GM19467 (cell line): ENCODE measurements at regions not wholly inside any gene's neighbourhood (a gene's known extent, or its start where the extent isn't known, plus 50 kb on each side); places are given as distances from the start of the nearest gene placed in this dataset.

Source experiments
- ATAC-seq: cut with Tn5 transposase; IDR thresholded peaks from one replicate; pipeline ENCODE4 v1.9.1; 2021; ENCODE audit warnings: mild to moderate bottlenecking, moderate library complexity; ENCODE audit not compliant: unreplicated experiment

- ATAC-seq = no peak
These were observed 834.0 kb downstream of the MAFB start for GRCh38 chr20:39855056-39855455.

- peak; percentile 60 for ATAC-seq
These were observed 835.4 kb downstream of the MAFB start for GRCh38 chr20:39853636-39854035.

- ATAC-seq = no peak
These were observed 836.0 kb downstream of the MAFB start for GRCh38 chr20:39853050-39853449.

GRCh38 chr20:39851459-39851858 lies 837.6 kb downstream of the MAFB start:
- no peak for ATAC-seq

GRCh38 chr20:39850821-39851330 lies 838.2 kb downstream of the MAFB start:
- no peak for ATAC-seq

- no peak for ATAC-seq
These were observed 838.8 kb downstream of the MAFB start for GRCh38 chr20:39850246-39850645.

GRCh38 chr20:39849664-39850063 lies 839.4 kb downstream of the MAFB start:
- ATAC-seq = no peak

- ATAC-seq = no peak
These were observed 839.9 kb downstream of the MAFB start for GRCh38 chr20:39849171-39849570.

- no peak for ATAC-seq
These were observed 849.5 kb downstream of the MAFB start for GRCh38 chr20:39839399-39840119.

GRCh38 chr20:39837561-39837960 lies 851.5 kb downstream of the MAFB start:
- ATAC-seq = no peak

- no peak for ATAC-seq
These were observed 853.8 kb downstream of the MAFB start for GRCh38 chr20:39835130-39835842.

GRCh38 chr20:39830903-39831302 lies 858.1 kb downstream of the MAFB start:
- no peak for ATAC-seq

- ATAC-seq = peak; percentile 76
These were observed 859.4 kb downstream of the MAFB start for GRCh38 chr20:39829661-39830060.

GRCh38 chr20:39829256-39829655 lies 859.8 kb downstream of the MAFB start:
- no peak for ATAC-seq

GRCh38 chr20:39825950-39826349 lies 863.1 kb downstream of the MAFB start:
- ATAC-seq = peak; percentile 46

- no peak for ATAC-seq
These were observed 863.4 kb downstream of the DHX35 start for GRCh38 chr20:39825524-39825923.

- ATAC-seq = no peak
These were observed 861.1 kb downstream of the DHX35 start for GRCh38 chr20:39823224-39823623.

- ATAC-seq = no peak
These were observed 860.5 kb downstream of the DHX35 start for GRCh38 chr20:39822667-39823066.

- no peak for ATAC-seq
These were observed 851.2 kb downstream of the DHX35 start for GRCh38 chr20:39813190-39813829.

- ATAC-seq = no peak
These were observed 850.0 kb downstream of the DHX35 start for GRCh38 chr20:39812116-39812515.

- ATAC-seq = no peak
These were observed 848.2 kb downstream of the DHX35 start for GRCh38 chr20:39810309-39810708.

- ATAC-seq = no peak
These were observed 846.5 kb downstream of the DHX35 start for GRCh38 chr20:39808613-39809012.
